Natural killer cell treated with Interleukin-12 subunit alpha and Interleukin-12 subunit beta and Interleukin-15 and Interleukin-18, amount 100 ng/mL, for 72 hours (primary cell): ENCODE measurements at regions not wholly inside any gene's neighbourhood (a gene's known extent, or its start where the extent isn't known, plus 50 kb on each side); places are given as distances from the start of the nearest gene placed in this dataset.
"Not testable (repeated sequence)": the region's sequence is repeated elsewhere in the genome, so short reads cannot be mapped to it uniquely, and the experiment has no call there.

Source experiments
- ATAC-seq, 2 donors: fragments of 150-1000 bp; cut with Tn5 transposase in 1 of 2; sonication (Bioruptor Pico), chemical (Tn5 transposase) in 1 of 2; 2 replicates each; pipeline ENCODE4 v1.10.0; 2021
- DNase-seq: peaks from one replicate; pipeline ENCODE4 v3.0.0; 2022; ENCODE audit warnings: low spot score
- H3K27ac Mint-ChIP-seq, 2 donors: 1 replicate in 1 of 2; 2 replicates in 1 of 2; pipeline ENCODE4 v1.8.0; 2022; ENCODE audit warnings: mixed read lengths in 2 of 2, mild to moderate bottlenecking in 1 of 2, moderate library complexity in 1 of 2
- H3K27me3 Mint-ChIP-seq, 2 donors: 1 replicate in 1 of 2; 2 replicates in 1 of 2; pipeline ENCODE4 v1.8.0; 2022; ENCODE audit warnings: mixed read lengths in 2 of 2
- H3K36me3 Mint-ChIP-seq: one replicate; pipeline ENCODE4 v1.8.0; 2022; ENCODE audit warnings: mixed read lengths
- H3K4me1 Mint-ChIP-seq, 2 donors: 1 replicate in 1 of 2; 2 replicates in 1 of 2; pipeline ENCODE4 v1.8.0; 2022; ENCODE audit warnings: low read depth in 2 of 2, mixed read lengths in 2 of 2, mild to moderate bottlenecking in 1 of 2
- H3K4me3 Mint-ChIP-seq: one replicate; pipeline ENCODE4 v1.8.0; 2022; ENCODE audit warnings: mixed read lengths
- H3K9me3 Mint-ChIP-seq: 2 replicates; pipeline ENCODE4 v1.8.0; 2022; ENCODE audit warnings: mixed read lengths

DNA sequence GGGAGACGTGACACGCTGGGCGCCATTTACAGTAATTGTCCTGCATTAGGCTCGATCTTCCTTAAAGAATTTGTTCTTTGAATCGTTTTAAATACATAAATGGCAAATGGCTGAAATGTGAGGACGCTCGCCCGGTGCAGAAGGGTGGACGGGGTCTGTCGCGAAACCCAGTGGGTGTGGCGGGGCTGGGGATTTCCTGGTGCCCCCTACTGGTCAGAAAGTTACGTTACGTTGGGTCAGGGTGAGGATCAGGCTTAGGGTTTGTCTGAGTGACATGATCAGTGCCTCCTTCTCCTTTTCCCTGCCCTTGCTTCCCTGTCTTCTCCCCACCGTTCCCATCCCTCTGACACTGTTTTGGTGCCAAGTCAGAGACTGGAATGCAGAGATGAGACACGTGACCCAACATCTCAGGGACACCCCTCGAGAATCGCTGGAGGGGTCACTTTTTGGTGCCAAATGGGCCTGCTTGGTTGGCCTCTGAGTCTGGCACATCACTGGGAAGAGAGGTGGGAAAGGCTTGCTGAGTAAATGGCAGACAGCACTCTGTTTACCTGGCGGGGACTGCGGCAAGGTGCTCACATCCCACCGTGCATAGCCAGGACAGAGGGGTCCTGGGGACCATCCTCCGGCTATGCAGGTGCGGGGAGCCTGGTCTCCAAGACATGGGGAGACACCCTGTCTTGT is 1107.6 kb downstream of the BRD1 start:
- no peaks in the 10 kb centered on the region for H3K36me3 Mint-ChIP-seq
- no peak overlapping the region for H3K4me3 Mint-ChIP-seq

DNA sequence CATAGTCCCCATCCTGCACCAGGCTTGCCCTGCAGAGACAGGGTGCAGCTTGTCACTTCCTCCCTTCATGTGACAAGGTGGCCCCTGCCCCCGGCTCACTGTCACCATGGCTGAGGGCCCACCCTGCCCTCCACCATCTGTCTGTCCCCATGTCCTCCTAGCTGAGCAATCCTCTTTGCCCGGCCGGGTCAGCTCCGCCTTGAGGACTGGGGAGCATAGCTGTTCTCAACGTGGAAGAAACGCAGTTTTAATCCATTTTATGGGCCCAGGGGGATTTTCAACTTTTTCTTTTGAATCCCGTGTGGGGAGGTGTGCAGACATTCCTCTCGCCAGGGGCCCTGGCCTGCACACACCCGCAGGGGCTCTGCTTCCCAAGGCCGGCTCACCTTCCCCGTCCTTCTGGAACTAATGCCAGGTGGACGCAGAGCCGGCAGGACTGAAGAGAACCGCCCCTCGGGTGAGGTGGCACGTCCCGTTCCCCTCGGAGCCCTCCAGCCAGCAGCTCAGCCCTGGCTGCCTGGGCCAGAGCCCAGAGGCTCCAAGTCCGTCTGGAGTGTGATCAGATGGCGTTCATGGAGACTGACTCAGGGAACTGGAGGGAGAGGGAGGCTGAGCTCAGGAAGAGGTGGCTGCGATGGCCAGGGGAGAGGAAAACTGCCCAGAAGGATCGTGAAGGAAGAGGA is 1108.7 kb downstream of the BRD1 start:
- H3K36me3 Mint-ChIP-seq: no peaks in the 10 kb centered on the region
- no peak for ATAC-seq
- DNase-seq: no peak
- peaks cover 0 to 3% of the 10 kb centered on the region in 2 donors for H3K4me1 Mint-ChIP-seq
- peaks cover 0 to 8% of the 10 kb centered on the region in 2 donors for H3K27me3 Mint-ChIP-seq
- no peaks in the 10 kb centered on the region for H3K9me3 Mint-ChIP-seq
- no peak overlapping the region for H3K4me3 Mint-ChIP-seq
- no peak overlapping the region for H3K27ac Mint-ChIP-seq

More for the DNA sequence above, 1107.6 kb downstream of the BRD1 start:
- ATAC-seq: no peak
- Mint-ChIP-seq H3K27me3 (peaks cover 0 to 6% of the 10 kb centered on the region in 2 donors), H3K9me3 (no peaks in the 10 kb centered on the region), H3K4me1 (peaks cover 0 to 3% of the 10 kb centered on the region in 2 donors), H3K27ac (no peak overlapping the region)
- no peak for DNase-seq

GRCh38 chr22:48717883-48718817 is 1109.5 kb downstream of the BRD1 start:
- H3K36me3 Mint-ChIP-seq: no peaks in the 10 kb centered on the region
- no peak for DNase-seq
- H3K4me1 Mint-ChIP-seq: peaks cover 0 to 3% of the 10 kb centered on the region in 2 donors
- no peak overlapping the region for H3K4me3 Mint-ChIP-seq
- peak; percentile 53 to 63 for ATAC-seq
- H3K27ac Mint-ChIP-seq: no peak overlapping the region
- no peaks in the 10 kb centered on the region for H3K9me3 Mint-ChIP-seq
- H3K27me3 Mint-ChIP-seq: peaks cover 0 to 8% of the 10 kb centered on the region in 2 donors

DNA sequence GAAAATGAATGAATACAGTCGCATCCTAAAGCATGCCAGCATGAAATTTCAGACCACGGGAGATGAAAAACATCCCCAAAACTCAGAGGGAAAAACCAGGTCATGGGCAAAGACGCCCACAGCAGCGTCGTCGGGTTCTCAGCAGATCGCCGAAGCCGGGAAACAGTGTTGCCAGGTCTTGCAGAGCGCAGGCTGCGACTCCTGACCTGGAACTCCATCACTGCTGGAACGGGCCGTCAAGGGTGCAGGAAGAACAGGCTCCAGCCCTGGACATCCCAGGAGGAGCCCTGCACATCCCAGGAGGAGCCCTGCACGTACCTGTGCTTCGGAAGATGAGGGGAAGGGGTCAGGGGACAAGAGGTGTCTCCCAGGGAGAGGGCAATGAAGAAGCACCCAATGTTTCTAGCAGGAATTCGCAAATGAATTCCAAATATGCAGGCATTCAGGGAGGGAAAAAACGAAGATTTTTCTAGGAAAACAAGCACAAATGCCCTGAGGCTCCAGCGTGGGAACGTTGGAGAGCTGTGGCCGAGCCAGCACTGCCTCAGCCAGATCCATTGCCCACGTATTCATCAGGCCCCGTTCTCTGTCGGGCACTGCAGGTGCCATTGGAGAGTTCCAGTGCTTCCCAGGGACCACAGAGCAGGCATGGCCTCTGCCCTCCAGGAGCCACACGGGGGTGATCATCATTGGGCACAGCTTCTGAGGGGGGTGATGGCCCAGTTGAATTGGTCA is 1110.4 kb downstream of the BRD1 start:
- Mint-ChIP-seq H3K4me1 (peaks cover 0 to 3% of the 10 kb centered on the region in 2 donors), H3K27ac (no peak overlapping the region), H3K36me3 (no peaks in the 10 kb centered on the region), H3K9me3 (no peaks in the 10 kb centered on the region), H3K27me3 (peaks cover 0 to 8% of the 10 kb centered on the region in 2 donors), H3K4me3 (no peak overlapping the region)
- DNase-seq (no peak), ATAC-seq (no peak)

DNA sequence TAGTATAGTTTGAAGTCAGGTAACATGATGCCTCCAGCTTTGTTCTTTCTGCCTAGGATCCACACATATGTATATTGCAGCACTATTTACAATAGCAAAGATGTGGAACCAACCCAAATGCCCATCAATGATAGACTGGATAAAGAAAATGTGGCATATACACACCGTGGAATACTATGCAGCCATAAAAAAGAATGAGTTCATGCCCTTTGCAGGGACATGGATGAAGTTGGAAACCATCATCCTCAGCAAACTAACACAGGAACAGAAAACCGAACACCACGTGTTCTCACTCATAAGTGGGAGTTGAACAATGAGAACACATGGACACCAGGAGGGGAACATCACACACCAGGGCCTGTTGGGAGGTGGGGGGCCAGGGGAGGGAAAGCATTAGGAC is 1111.5 kb downstream of the BRD1 start:
- not testable (repeated sequence) for H3K9me3 Mint-ChIP-seq, H3K4me3 Mint-ChIP-seq, H3K4me1 Mint-ChIP-seq, H3K27ac Mint-ChIP-seq, H3K36me3 Mint-ChIP-seq, ATAC-seq, H3K27me3 Mint-ChIP-seq, DNase-seq

GRCh38 chr22:48715511-48715910 is 1112.2 kb downstream of the BRD1 start:
- ATAC-seq: no peak
- DNase-seq: no peak
- H3K9me3 Mint-ChIP-seq: no peaks in the 10 kb centered on the region
- no peak overlapping the region for H3K4me3 Mint-ChIP-seq
- no peak overlapping the region for H3K27ac Mint-ChIP-seq
- H3K4me1 Mint-ChIP-seq: peaks cover 0 to 3% of the 10 kb centered on the region in 2 donors
- no peaks in the 10 kb centered on the region for H3K36me3 Mint-ChIP-seq
- peaks cover 0 to 6% of the 10 kb centered on the region in 2 donors for H3K27me3 Mint-ChIP-seq

GRCh38 chr22:48714231-48714630 is 1113.4 kb downstream of the BRD1 start:
- peaks cover 0 to 6% of the 10 kb centered on the region in 2 donors for H3K27me3 Mint-ChIP-seq
- no peak overlapping the region for H3K27ac Mint-ChIP-seq
- H3K4me1 Mint-ChIP-seq: peaks cover 0 to 3% of the 10 kb centered on the region in 2 donors
- ATAC-seq: no peak
- DNase-seq: peak; percentile 38
- H3K36me3 Mint-ChIP-seq: no peaks in the 10 kb centered on the region
- H3K9me3 Mint-ChIP-seq: no peaks in the 10 kb centered on the region
- H3K4me3 Mint-ChIP-seq: no peak overlapping the region

DNA sequence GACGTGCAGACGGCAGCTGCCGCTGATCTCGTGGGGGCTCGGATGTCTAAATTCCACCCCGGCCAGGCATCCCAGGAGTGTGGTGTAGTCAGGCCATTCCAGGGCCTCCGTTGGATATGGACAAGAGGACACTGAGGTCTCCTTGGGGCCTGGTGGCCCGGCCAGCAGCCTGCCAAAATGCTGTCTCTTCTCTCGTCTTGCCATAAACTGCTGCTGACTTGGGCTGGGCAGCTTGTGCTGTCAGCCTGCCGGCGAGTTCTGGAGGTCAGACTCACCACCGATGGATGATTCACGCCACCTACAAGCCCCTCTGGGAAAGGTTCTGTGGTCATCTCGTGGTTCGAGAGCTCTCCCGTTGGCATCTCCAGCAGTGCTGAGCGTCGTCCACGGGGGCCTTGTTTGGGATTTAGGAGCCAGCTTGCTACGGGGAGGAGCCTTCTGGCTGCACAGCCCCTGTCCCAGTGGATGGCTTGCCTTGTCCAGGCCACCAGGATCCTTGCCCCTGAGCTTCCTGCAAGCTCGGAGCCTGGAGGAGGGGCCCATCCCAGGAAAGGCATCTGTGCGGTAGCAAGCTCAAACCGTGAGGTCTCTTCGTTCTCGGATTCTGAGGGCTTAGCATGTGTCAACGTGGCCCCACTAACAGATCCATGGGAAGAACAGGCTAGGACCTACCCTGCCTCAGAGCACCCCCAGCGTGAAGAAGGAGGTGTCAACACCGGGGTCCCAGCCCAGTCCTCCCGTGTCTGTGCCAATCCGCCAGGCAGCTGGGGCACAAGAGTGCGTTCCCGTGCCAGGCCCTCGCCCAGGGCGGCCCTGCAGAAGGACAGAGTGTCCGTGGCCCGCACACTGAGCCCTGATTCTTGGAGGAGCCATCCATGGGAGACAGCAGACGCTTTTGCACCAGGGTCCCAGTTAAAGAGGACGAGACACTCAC is 1114.1 kb downstream of the BRD1 start:
- Mint-ChIP-seq H3K27me3 (peaks cover 0 to 6% of the 10 kb centered on the region in 2 donors), H3K27ac (no peak overlapping the region), H3K4me3 (no peak overlapping the region), H3K9me3 (no peaks in the 10 kb centered on the region), H3K4me1 (peaks cover 0 to 3% of the 10 kb centered on the region in 2 donors), H3K36me3 (no peaks in the 10 kb centered on the region)
- peak; percentile 57 for DNase-seq
- no peak for ATAC-seq

DNA sequence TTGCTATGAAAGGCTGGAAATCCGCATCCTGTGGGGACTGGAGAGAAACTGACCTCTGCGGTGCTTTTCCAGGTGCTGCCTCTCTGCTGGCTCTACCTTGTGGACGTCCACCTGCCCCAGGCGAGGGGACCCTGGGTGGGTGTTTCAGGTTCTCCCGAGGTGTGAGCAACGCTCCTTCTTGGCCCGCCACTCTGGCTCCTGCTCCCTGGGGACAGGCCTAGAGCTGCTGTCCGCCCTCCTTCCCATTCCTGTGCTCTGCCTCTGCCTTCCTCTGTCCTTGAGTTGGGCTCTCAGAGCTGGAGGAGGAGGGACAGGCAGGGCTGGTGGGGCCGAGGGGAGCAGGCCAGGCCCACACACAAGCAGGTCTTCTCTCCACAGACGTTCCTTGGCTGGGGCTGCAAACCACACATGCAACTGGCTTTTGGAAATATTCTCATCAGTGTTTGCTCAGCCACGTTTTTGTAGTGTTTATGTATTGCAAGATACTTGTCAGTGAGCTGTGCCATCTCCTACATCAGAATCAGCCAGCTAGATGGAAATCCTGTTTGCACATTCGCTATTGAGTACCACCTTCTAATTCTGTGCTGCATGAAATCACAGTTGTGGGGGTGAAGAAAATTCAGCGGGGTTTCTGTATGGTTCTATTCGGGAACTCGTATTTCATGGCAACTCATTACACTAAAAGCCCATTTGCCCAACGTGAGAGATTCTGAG is 1115.0 kb downstream of the BRD1 start:
- Mint-ChIP-seq H3K27ac (no peak overlapping the region), H3K4me3 (no peak overlapping the region), H3K36me3 (no peaks in the 10 kb centered on the region), H3K9me3 (no peaks in the 10 kb centered on the region), H3K4me1 (peaks cover 0 to 3% of the 10 kb centered on the region in 2 donors), H3K27me3 (peaks cover 0 to 6% of the 10 kb centered on the region in 2 donors)
- ATAC-seq: no peak
- no peak for DNase-seq

DNA sequence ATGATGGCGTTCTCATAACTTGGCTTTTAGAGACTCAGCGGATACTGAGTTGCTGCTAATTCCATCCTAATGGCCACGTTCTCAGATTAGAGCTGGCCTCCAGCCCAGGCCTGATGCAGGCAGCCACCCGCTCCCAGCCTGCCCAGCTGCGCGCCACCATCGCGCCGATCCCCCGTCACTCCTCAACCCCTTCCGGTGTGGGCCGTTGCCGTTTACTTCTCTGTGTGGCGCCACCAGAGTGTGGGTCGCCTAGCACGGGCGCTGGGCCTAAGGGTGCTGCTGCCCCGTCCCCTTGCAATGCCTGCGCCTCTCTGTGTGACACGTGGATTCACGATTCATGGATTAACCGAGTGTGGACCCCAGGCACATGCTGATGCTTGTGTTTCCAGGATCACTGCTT is 1116.0 kb downstream of the BRD1 start:
- no peak for ATAC-seq
- H3K4me3 Mint-ChIP-seq: no peak overlapping the region
- H3K27ac Mint-ChIP-seq: no peak overlapping the region
- peaks cover 0 to 3% of the 10 kb centered on the region in 2 donors for H3K27me3 Mint-ChIP-seq
- no peaks in the 10 kb centered on the region for H3K36me3 Mint-ChIP-seq
- no peak for DNase-seq
- no peaks in the 10 kb centered on the region for H3K9me3 Mint-ChIP-seq
- no peaks in the 10 kb centered on the region for H3K4me1 Mint-ChIP-seq

DNA sequence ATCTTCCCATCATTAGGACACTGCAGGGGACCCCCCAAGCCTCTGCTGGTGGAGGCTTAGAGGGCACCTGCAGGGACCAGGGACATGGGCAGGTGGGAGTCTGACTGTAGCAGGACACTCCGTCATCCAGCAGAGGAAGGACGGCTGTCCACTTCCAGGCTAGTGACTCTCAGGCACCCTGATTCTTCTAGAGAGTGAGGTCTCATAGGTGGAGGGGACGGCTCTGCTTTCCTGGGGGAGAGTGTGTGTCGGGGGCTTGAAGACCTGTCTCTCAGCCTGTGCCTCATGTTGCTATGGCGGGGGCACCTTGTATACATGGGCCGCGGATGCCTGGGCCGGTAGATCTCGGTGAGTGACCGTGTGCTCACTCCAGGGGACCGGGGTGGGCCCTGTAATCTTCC is 1116.6 kb downstream of the BRD1 start:
- Mint-ChIP-seq H3K36me3 (no peaks in the 10 kb centered on the region), H3K27ac (no peak overlapping the region), H3K4me1 (no peaks in the 10 kb centered on the region), H3K9me3 (no peaks in the 10 kb centered on the region), H3K27me3 (peaks cover 0 to 2% of the 10 kb centered on the region in 2 donors), H3K4me3 (no peak overlapping the region)
- no peak for ATAC-seq
- DNase-seq: no peak

GRCh38 chr22:48710410-48710809 is 1117.3 kb downstream of the BRD1 start:
- H3K9me3 Mint-ChIP-seq: no peaks in the 10 kb centered on the region
- no peaks in the 10 kb centered on the region for H3K4me1 Mint-ChIP-seq
- ATAC-seq (no peak), DNase-seq (no peak)
- H3K36me3 Mint-ChIP-seq: no peaks in the 10 kb centered on the region
- no peak overlapping the region for H3K4me3 Mint-ChIP-seq
- H3K27me3 Mint-ChIP-seq: peaks cover 0 to 2% of the 10 kb centered on the region in 2 donors
- no peak overlapping the region for H3K27ac Mint-ChIP-seq
